Neural cell (in vitro differentiated cells): ENCODE measurements at regions not wholly inside any gene's neighbourhood (a gene's known extent, or its start where the extent isn't known, plus 50 kb on each side); places are given as distances from the start of the nearest gene placed in this dataset.

Experiments
- CTCF ChIP-seq: fragments of 450-650 bp; IDR thresholded peaks from 2 replicates; pipeline ENCODE4 v1.5.1; 2014; ENCODE audit warnings: antibody characterized with exemption, mild to moderate bottlenecking, moderate library complexity; ENCODE audit not compliant: poor library complexity, severe bottlenecking
- POLR2AphosphoS5 ChIP-seq: IDR thresholded peaks from 2 replicates; pipeline ENCODE4 v1.6.1; 2012
- TAF1 ChIP-seq: IDR thresholded peaks from 2 replicates; pipeline ENCODE4 v1.6.1; 2012; ENCODE audit warnings: low read depth

- no peak for TF ChIP-seq TAF1
- peak; percentile 39 for TF ChIP-seq POLR2AphosphoS5
- no peak for TF ChIP-seq CTCF
Measured at GRCh38 chr17:33404070-33404819, 111.2 kb upstream of the ASIC2 start.
